NCI-H1694 (cell line): ENCODE measurements at regions not wholly inside any gene's neighbourhood (a gene's known extent, or its start where the extent isn't known, plus 50 kb on each side); places are given as distances from the start of the nearest gene placed in this dataset.

Experiments used
- DNase-seq: peaks from one replicate; lab custom pipeline; 2025; lab: John Stamatoyannopoulos, UW

GRCh38 chr15:94177112-94177511 lies 54.2 kb upstream of the MCTP2 start:
- no peak for DNase-seq

- no peak for DNase-seq
Observed at GRCh38 chr15:94175420-94175819, 55.9 kb upstream of the MCTP2 start.

GRCh38 chr15:94174399-94174802 lies 57.0 kb upstream of the MCTP2 start:
- no peak for DNase-seq

GRCh38 chr15:94168250-94168649 lies 63.1 kb upstream of the MCTP2 start:
- no peak for DNase-seq

- no peak for DNase-seq
Observed at GRCh38 chr15:94164971-94165370, 66.4 kb upstream of the MCTP2 start.

- DNase-seq, result peak; percentile 68
Observed at GRCh38 chr15:94164202-94164807, 67.1 kb upstream of the MCTP2 start.

- DNase-seq, result no peak
Observed at GRCh38 chr15:94162939-94163338, 68.4 kb upstream of the MCTP2 start.

GRCh38 chr15:94154255-94154654 lies 77.1 kb upstream of the MCTP2 start:
- no peak for DNase-seq

GRCh38 chr15:94145046-94145445 lies 86.3 kb upstream of the MCTP2 start:
- DNase-seq, result no peak

GRCh38 chr15:94141802-94142201 lies 89.6 kb upstream of the MCTP2 start:
- no peak for DNase-seq

- DNase-seq, result no peak
Observed at GRCh38 chr15:94135486-94136147, 95.7 kb upstream of the MCTP2 start.

- DNase-seq, result no peak
Observed at GRCh38 chr15:94131875-94132274, 99.5 kb upstream of the MCTP2 start.

GRCh38 chr15:94130504-94130903 lies 100.9 kb upstream of the MCTP2 start:
- DNase-seq, result no peak

GRCh38 chr15:94127006-94127405 lies 104.4 kb upstream of the MCTP2 start:
- DNase-seq, result no peak

- no peak for DNase-seq
Observed at GRCh38 chr15:94125698-94126097, 105.7 kb upstream of the MCTP2 start.

GRCh38 chr15:94125156-94125555 lies 106.2 kb upstream of the MCTP2 start:
- DNase-seq, result no peak

- no peak for DNase-seq
Observed at GRCh38 chr15:94122516-94122915, 108.8 kb upstream of the MCTP2 start.

GRCh38 chr15:94119923-94120775 lies 111.2 kb upstream of the MCTP2 start:
- DNase-seq, result peak; percentile 77

- no peak for DNase-seq
Observed at GRCh38 chr15:94119298-94119811, 112.0 kb upstream of the MCTP2 start.

GRCh38 chr15:94110476-94111130 lies 120.8 kb upstream of the MCTP2 start:
- DNase-seq, result no peak

- no peak for DNase-seq
Observed at GRCh38 chr15:94107652-94108051, 123.7 kb upstream of the MCTP2 start.

- DNase-seq, result no peak
Observed at GRCh38 chr15:94105760-94106159, 125.6 kb upstream of the MCTP2 start.
